ENCODE measurements at regions not wholly inside any gene's neighbourhood (a gene's known extent, or its start where the extent isn't known, plus 50 kb on each side); places are given as distances from the start of the nearest gene placed in this dataset.

DNA sequence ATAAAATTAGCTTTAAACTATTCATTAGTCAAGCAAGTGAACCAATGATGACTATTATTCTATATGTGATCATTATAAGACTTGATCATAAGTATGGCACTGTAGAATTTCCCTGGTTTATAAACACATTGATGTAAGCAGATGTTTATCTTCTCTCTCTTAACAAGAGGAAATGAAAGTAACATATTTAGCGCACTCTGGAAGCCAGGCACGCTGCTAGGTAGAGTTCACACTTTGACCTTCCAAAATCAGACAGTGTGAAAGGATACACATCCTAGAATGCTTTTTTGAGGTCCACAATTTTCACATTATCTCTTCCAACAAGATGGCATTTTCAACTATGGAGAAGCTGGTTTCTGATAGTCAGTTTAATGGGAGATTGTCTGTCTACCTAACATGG is 529.4 kb upstream of the IGFBP3 start:
- peaks cover 0 to 2% of the 10 kb centered on the region in 2 donors for H3K9me3 ChIP-seq (ENCODE audit: control insufficient read depth in 2 of 2, insufficient read depth in 1 of 2, low read depth in 1 of 2, low read length in 1 of 2)
- no peaks in the 10 kb centered on the region for H3K27me3 ChIP-seq (ENCODE audit: control insufficient read depth in 1 of 2, insufficient read depth in 2 of 2, low read length in 2 of 2)
- WGBS, 2 donors: 89 to 91% methylated on average over 2 of the region's 2 CpGs
- no peaks in the 10 kb centered on the region for H3K36me3 ChIP-seq (ENCODE audit: control insufficient read depth in 2 of 2, insufficient read depth in 2 of 2, low read length in 1 of 2)
- no peak overlapping the region for H3K4me3 ChIP-seq (ENCODE audit: low read depth in 1 of 2, low read length in 2 of 2)
- no peaks in the 10 kb centered on the region for H3K4me1 ChIP-seq (ENCODE audit: control insufficient read depth in 2 of 2, insufficient read depth in 2 of 2, low read length in 1 of 2)
- H3K27ac ChIP-seq (ENCODE audit: low read depth in 2 of 2, low read length in 1 of 2): no peak overlapping the region

DNA sequence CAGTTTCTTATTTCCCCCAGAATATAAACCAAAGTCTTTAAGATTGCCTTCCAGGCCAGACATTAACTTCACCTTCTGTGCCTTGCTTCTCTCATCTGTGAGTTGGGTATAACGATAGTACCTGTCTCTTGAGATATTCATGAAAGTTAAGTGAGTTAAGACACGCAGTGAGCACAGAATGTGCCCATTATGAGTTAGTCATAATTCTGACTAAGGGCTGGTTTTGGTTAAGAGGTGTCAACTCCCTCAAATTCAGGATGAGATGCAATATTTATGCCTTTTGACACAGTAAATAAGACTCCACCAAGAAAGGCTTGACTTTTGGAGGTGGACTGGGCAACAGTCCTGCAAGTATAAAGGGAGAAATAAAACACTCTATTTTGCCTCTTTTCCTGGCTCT is 528.7 kb upstream of the IGFBP3 start:
- no peaks in the 10 kb centered on the region for H3K27me3 ChIP-seq (ENCODE audit: control insufficient read depth in 1 of 2, insufficient read depth in 2 of 2, low read length in 2 of 2)
- no peak overlapping the region for H3K27ac ChIP-seq (ENCODE audit: low read depth in 2 of 2, low read length in 1 of 2)
- H3K4me1 ChIP-seq (ENCODE audit: control insufficient read depth in 2 of 2, insufficient read depth in 2 of 2, low read length in 1 of 2): no peaks in the 10 kb centered on the region
- no peak overlapping the region for H3K4me3 ChIP-seq (ENCODE audit: low read depth in 1 of 2, low read length in 2 of 2)
- peaks cover 0 to 2% of the 10 kb centered on the region in 2 donors for H3K9me3 ChIP-seq (ENCODE audit: control insufficient read depth in 2 of 2, insufficient read depth in 1 of 2, low read depth in 1 of 2, low read length in 1 of 2)
- WGBS, 2 donors: 82 to 93% methylated on average over 2 of the region's 2 CpGs
- H3K36me3 ChIP-seq (ENCODE audit: control insufficient read depth in 2 of 2, insufficient read depth in 2 of 2, low read length in 1 of 2): no peaks in the 10 kb centered on the region

DNA sequence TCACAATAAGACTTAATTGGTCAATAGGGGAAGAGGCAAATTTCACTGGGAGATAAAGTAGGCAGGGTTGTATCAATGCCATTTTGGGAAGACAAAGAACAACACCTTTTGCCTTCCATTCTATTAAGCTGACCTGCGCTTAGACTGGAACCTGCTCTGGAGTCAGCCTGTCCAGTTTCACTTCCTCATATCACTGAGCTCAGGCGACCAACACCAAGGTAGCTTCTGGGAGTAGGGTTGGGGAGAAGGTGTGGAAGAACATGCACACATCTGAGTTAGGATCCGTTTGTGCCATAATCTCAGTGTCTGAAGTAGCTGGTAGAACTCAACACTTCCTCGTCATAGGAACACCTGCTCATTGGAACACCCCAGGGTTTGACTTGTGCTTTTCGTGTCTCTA is 527.4 kb upstream of the IGFBP3 start:
- no peaks in the 10 kb centered on the region for H3K27me3 ChIP-seq (ENCODE audit: control insufficient read depth in 1 of 2, insufficient read depth in 2 of 2, low read length in 2 of 2)
- no peaks in the 10 kb centered on the region for H3K4me1 ChIP-seq (ENCODE audit: control insufficient read depth in 2 of 2, insufficient read depth in 2 of 2, low read length in 1 of 2)
- H3K4me3 ChIP-seq (ENCODE audit: low read depth in 1 of 2, low read length in 2 of 2): no peak overlapping the region
- WGBS, 2 donors: 90% methylated on average over 5 of the region's 5 CpGs
- peaks cover 0 to 2% of the 10 kb centered on the region in 2 donors for H3K9me3 ChIP-seq (ENCODE audit: control insufficient read depth in 2 of 2, insufficient read depth in 1 of 2, low read depth in 1 of 2, low read length in 1 of 2)
- no peaks in the 10 kb centered on the region for H3K36me3 ChIP-seq (ENCODE audit: control insufficient read depth in 2 of 2, insufficient read depth in 2 of 2, low read length in 1 of 2)
- H3K27ac ChIP-seq (ENCODE audit: low read depth in 2 of 2, low read length in 1 of 2): no peak overlapping the region

DNA sequence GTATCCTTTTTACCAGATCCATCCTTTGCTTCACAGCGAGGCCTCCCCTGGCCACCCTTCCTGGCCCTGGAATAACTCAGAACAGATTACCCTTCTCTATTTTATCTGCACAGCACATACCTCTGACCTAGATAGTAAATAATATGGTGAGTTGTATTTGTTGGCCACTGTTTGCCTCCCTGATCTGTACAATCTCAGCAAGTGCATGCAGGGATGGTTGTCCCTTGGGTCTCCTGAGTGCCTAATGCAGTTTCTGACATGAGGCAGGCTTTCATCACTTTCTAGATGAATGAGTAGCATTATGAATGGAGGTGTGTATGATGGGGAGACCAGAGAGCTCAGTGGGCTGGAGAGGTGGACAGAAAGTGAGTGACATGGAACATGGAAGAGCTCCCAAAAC is 525.1 kb upstream of the IGFBP3 start:
- Histone ChIP-seq H3K27me3 (ENCODE audit: control insufficient read depth in 1 of 2, insufficient read depth in 2 of 2, low read length in 2 of 2) (no peaks in the 10 kb centered on the region), H3K36me3 (ENCODE audit: control insufficient read depth in 2 of 2, insufficient read depth in 2 of 2, low read length in 1 of 2) (no peaks in the 10 kb centered on the region), H3K4me3 (ENCODE audit: low read depth in 1 of 2, low read length in 2 of 2) (no peak overlapping the region), H3K4me1 (ENCODE audit: control insufficient read depth in 2 of 2, insufficient read depth in 2 of 2, low read length in 1 of 2) (no peaks in the 10 kb centered on the region), H3K9me3 (ENCODE audit: control insufficient read depth in 2 of 2, insufficient read depth in 1 of 2, low read depth in 1 of 2, low read length in 1 of 2) (peaks cover 0 to 2% of the 10 kb centered on the region in 2 donors), H3K27ac (ENCODE audit: low read depth in 2 of 2, low read length in 1 of 2) (no peak overlapping the region)
- WGBS, 2 donors: 95 to 96% methylated on average over 1 of the region's 1 CpG

DNA sequence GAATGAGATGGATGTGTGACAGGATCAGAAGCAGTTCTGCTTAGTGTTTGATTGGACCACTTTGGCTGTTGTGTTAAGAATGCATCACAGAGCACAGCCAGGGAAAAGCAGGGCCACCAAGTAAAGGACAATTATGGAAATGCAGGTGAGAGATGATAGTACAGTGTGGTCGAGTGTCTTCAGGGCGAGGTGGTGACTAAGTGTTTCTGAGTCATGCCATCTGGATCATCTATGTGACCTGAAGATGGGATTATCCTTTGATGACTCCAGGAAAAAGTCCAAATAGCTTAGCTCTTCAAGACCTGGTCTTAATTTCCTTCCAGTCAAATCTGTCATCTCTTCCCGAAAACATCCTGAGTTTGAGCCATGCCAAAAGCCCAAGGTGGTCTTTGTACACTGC is 523.2 kb upstream of the IGFBP3 start:
- Histone ChIP-seq H3K9me3 (ENCODE audit: control insufficient read depth in 2 of 2, insufficient read depth in 1 of 2, low read depth in 1 of 2, low read length in 1 of 2) (peaks cover 0 to 2% of the 10 kb centered on the region in 2 donors), H3K4me1 (ENCODE audit: control insufficient read depth in 2 of 2, insufficient read depth in 2 of 2, low read length in 1 of 2) (no peaks in the 10 kb centered on the region), H3K4me3 (ENCODE audit: low read depth in 1 of 2, low read length in 2 of 2) (no peak overlapping the region), H3K27me3 (ENCODE audit: control insufficient read depth in 1 of 2, insufficient read depth in 2 of 2, low read length in 2 of 2) (no peaks in the 10 kb centered on the region), H3K27ac (ENCODE audit: low read depth in 2 of 2, low read length in 1 of 2) (no peak overlapping the region), H3K36me3 (ENCODE audit: control insufficient read depth in 2 of 2, insufficient read depth in 2 of 2, low read length in 1 of 2) (no peaks in the 10 kb centered on the region)
- WGBS, 2 donors: 52 to 63% methylated on average over 3 of the region's 3 CpGs

DNA sequence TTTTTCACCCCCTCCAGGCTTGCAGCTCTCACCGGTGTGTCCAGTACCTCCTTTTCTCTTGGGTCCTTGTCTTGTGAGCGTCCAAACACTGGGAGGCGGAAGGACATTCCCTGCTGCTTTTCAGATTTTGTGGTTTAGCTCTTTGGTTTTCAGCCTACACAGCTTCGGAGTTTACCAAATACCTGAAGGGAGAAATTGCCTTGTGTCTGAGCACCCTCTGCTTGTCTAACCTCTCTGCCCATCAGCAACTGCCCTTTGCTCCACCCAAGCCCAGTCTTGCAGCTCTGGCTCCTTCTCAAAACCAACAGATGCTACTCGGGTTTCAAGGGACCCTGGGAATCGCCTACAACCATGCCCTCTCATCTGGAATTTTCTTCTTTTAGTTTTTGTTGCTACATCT is 519.1 kb upstream of the IGFBP3 start:
- 75 to 83% methylated on average over 6 of the region's 6 CpGs for WGBS, 2 donors
- Histone ChIP-seq H3K4me1 (ENCODE audit: control insufficient read depth in 2 of 2, insufficient read depth in 2 of 2, low read length in 1 of 2) (no peaks in the 10 kb centered on the region), H3K27ac (ENCODE audit: low read depth in 2 of 2, low read length in 1 of 2) (no peak overlapping the region), H3K9me3 (ENCODE audit: control insufficient read depth in 2 of 2, insufficient read depth in 1 of 2, low read depth in 1 of 2, low read length in 1 of 2) (no peaks in the 10 kb centered on the region), H3K36me3 (ENCODE audit: control insufficient read depth in 2 of 2, insufficient read depth in 2 of 2, low read length in 1 of 2) (no peaks in the 10 kb centered on the region), H3K27me3 (ENCODE audit: control insufficient read depth in 1 of 2, insufficient read depth in 2 of 2, low read length in 2 of 2) (no peaks in the 10 kb centered on the region), H3K4me3 (ENCODE audit: low read depth in 1 of 2, low read length in 2 of 2) (no peak overlapping the region)

DNA sequence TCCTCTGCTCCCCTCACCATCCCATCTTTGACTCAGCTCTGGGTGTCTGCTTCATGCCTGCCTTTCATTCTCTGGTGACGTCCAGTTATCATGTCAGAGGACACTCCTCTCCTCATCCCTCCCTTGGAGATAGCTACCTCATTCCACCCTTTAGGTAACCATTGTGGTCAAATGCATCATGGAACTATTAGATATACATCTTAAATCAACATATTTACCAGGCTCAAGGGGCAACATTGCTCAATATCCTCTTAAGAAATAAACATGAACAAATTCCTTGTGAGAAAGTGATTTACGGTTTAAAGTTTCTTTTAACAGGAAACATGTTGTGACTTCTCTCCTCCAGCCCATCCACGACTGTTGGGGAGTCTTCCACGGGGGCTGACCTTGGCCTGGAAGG is 511.6 kb upstream of the IGFBP3 start:
- Histone ChIP-seq H3K4me1 (ENCODE audit: control insufficient read depth in 2 of 2, insufficient read depth in 2 of 2, low read length in 1 of 2) (no peaks in the 10 kb centered on the region), H3K27ac (ENCODE audit: low read depth in 2 of 2, low read length in 1 of 2) (no peak overlapping the region), H3K36me3 (ENCODE audit: control insufficient read depth in 2 of 2, insufficient read depth in 2 of 2, low read length in 1 of 2) (no peaks in the 10 kb centered on the region), H3K9me3 (ENCODE audit: control insufficient read depth in 2 of 2, insufficient read depth in 1 of 2, low read depth in 1 of 2, low read length in 1 of 2) (no peaks in the 10 kb centered on the region), H3K27me3 (ENCODE audit: control insufficient read depth in 1 of 2, insufficient read depth in 2 of 2, low read length in 2 of 2) (no peaks in the 10 kb centered on the region), H3K4me3 (ENCODE audit: low read depth in 1 of 2, low read length in 2 of 2) (no peak overlapping the region)
- WGBS, 2 donors: 44 to 49% methylated on average over 4 of the region's 4 CpGs

DNA sequence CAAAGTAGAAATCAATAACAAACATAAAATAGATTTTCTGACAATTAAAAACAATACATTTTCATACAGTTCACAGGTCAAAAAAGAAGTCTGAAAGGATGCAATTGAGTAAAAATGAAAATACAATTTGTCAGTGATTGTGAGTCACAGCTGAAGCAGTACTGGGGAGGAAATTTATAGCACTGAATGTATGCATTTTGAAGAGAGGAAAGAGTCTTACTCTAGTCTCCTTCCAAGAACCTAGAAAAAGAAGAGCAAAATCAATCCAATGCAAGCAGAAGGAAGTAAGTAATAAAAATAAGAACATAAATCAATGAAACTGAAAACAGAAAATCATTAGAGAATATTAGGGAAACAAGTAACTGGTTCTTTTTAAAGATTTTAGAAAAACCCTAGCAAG is 507.2 kb upstream of the IGFBP3 start:
- no peaks in the 10 kb centered on the region for H3K36me3 ChIP-seq (ENCODE audit: control insufficient read depth in 2 of 2, insufficient read depth in 2 of 2, low read length in 1 of 2)

DNA sequence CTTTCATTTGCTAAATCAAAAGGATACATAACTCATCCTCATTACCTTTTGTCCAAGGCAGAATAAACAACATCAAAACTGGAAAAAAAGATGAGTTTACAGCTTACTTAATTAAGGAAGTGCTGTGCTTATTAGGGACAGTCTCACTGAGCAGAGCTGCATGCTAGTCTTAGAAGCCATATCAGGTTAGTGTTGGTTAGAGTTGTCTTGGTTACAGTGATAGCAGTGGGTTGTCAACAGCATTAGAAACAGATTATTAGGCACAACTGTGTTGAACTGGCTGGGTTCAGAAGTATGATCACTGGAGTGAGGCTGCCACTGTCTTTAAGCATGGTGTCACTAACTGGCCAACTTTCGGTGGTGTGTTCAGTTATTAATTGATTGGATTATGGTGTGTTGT is 503.9 kb upstream of the IGFBP3 start:
- 45 to 64% methylated on average over 1 of the region's 1 CpG for WGBS, 2 donors
- no peaks in the 10 kb centered on the region for H3K9me3 ChIP-seq (ENCODE audit: control insufficient read depth in 2 of 2, insufficient read depth in 1 of 2, low read depth in 1 of 2, low read length in 1 of 2)
- H3K27me3 ChIP-seq (ENCODE audit: control insufficient read depth in 1 of 2, insufficient read depth in 2 of 2, low read length in 2 of 2): no peaks in the 10 kb centered on the region
- no peak overlapping the region for H3K27ac ChIP-seq (ENCODE audit: low read depth in 2 of 2, low read length in 1 of 2)
- H3K4me1 ChIP-seq (ENCODE audit: control insufficient read depth in 2 of 2, insufficient read depth in 2 of 2, low read length in 1 of 2): no peaks in the 10 kb centered on the region
- H3K4me3 ChIP-seq (ENCODE audit: low read depth in 1 of 2, low read length in 2 of 2): no peak overlapping the region
- H3K36me3 ChIP-seq (ENCODE audit: control insufficient read depth in 2 of 2, insufficient read depth in 2 of 2, low read length in 1 of 2): no peaks in the 10 kb centered on the region

More for the DNA sequence above, 507.2 kb upstream of the IGFBP3 start:
- Histone ChIP-seq H3K4me3 (ENCODE audit: low read depth in 1 of 2, low read length in 2 of 2) (no peak overlapping the region), H3K9me3 (ENCODE audit: control insufficient read depth in 2 of 2, insufficient read depth in 1 of 2, low read depth in 1 of 2, low read length in 1 of 2) (no peaks in the 10 kb centered on the region), H3K4me1 (ENCODE audit: control insufficient read depth in 2 of 2, insufficient read depth in 2 of 2, low read length in 1 of 2) (no peaks in the 10 kb centered on the region), H3K27me3 (ENCODE audit: control insufficient read depth in 1 of 2, insufficient read depth in 2 of 2, low read length in 2 of 2) (no peaks in the 10 kb centered on the region), H3K27ac (ENCODE audit: low read depth in 2 of 2, low read length in 1 of 2) (no peak overlapping the region)

DNA sequence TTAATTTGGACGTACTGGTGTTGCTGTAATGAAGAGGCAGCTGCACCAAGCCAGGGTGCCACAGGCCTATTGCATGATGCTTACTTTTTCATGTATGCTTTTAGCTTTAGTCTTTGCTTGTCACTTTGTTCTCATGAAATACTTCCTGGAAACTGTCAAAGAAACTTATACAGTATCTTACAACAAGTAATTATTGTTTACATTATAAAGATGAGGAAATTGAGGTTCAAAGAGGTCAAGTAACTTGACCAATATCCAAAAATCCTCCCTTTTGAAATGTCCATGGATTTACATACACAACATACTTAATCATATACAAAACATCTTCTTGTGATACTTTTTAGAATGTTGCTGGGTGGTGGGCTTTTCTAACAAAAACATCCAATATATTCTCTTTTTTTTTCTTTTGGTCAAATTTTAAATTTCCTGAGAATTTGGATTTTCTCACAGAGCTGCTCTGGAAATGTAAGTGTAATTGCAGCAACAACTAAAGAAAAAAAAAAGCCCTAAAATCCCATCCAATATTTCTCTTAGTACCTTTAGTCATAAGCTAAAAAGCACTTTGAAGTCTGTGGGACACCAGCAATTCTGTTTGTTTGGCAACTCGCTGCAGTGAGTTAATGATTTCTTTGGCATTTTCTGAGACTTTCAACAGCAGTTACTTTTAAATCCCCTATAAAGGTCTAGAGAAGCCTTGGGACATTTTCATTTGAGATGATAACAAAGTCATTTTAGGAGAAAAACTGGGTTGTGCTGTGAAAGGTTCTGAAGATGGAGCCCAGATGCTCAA is 500.6 kb upstream of the IGFBP3 start:
- no peaks in the 10 kb centered on the region for H3K9me3 ChIP-seq (ENCODE audit: control insufficient read depth in 2 of 2, insufficient read depth in 1 of 2, low read depth in 1 of 2, low read length in 1 of 2)

More for the DNA sequence above, 500.6 kb upstream of the IGFBP3 start:
- no peaks in the 10 kb centered on the region for H3K36me3 ChIP-seq (ENCODE audit: control insufficient read depth in 2 of 2, insufficient read depth in 2 of 2, low read length in 1 of 2)
- H3K27ac ChIP-seq (ENCODE audit: low read depth in 2 of 2, low read length in 1 of 2): no peak overlapping the region
- 65 to 75% methylated on average over 2 of the region's 2 CpGs for WGBS, 2 donors
- no peaks in the 10 kb centered on the region for H3K4me1 ChIP-seq (ENCODE audit: control insufficient read depth in 2 of 2, insufficient read depth in 2 of 2, low read length in 1 of 2)
- H3K27me3 ChIP-seq (ENCODE audit: control insufficient read depth in 1 of 2, insufficient read depth in 2 of 2, low read length in 2 of 2): no peaks in the 10 kb centered on the region
- H3K4me3 ChIP-seq (ENCODE audit: low read depth in 1 of 2, low read length in 2 of 2): no peak overlapping the region

Measured in esophagus (tissue), 2 donors.